Glomerular visceral epithelial cell (primary cell): ENCODE measurements at regions not wholly inside any gene's neighbourhood (a gene's known extent, or its start where the extent isn't known, plus 50 kb on each side); places are given as distances from the start of the nearest gene placed in this dataset.
A peak's percentile ranks its signal among the peaks of the same experiment; 100 is the strongest.

ENCODE experiments used
- DNase-seq: peaks from one replicate; pipeline ENCODE4 v3.0.0-alpha.2; 2016; ENCODE audit errors: extremely low spot score

DNA sequence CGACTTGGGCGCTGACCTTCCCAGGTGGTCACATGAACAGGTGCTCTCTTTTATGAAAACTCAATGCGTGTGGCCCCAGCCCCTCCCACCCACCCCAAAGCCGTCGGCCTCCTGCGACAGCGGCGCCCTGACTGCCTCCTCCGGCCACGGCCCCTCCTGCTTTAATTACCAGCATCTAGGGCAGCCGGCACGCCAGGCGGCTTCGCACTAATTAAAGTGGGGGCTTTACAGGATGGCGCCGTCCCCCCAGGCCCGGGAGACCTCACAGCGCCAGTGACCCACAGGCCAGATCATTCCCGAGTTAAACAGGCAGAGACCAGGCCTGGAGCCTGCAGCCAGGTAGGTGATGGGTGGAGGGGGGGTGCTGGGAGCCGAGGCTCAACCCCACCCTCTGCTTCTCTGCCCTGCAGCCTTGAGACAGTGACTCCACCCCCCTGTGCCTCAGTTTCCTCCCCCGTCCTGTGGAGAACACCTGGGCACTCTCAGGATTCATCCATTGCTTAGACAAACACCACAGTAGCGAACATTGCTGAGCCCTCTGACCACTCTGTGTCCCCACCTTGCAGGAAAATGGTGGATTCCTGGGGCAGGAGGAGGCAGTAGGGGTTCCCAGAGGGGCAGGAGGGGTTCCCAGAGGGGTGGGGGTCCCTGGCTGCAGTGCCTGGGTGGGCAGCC is 100.8 kb downstream of the MICALL2 start:
- DNase-seq = no peak

DNA sequence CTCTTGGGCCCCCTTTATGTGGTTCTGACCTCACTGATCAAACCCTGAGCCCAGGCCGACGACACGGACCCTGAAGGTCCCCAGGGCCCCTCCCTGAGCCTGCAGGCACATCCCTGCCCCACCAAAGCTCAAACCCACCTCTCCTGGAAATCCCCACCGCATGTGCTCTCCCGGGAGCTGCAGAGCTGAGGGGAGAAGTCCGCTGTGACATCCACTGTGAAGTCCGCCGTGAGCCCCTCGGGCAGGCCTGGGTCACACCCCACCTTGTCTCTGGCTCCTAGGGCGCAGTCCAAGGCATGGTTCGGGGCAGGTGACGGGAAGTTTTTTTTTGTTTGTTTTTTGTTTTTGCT is 100.2 kb downstream of the MICALL2 start:
- DNase-seq = no peak

DNA sequence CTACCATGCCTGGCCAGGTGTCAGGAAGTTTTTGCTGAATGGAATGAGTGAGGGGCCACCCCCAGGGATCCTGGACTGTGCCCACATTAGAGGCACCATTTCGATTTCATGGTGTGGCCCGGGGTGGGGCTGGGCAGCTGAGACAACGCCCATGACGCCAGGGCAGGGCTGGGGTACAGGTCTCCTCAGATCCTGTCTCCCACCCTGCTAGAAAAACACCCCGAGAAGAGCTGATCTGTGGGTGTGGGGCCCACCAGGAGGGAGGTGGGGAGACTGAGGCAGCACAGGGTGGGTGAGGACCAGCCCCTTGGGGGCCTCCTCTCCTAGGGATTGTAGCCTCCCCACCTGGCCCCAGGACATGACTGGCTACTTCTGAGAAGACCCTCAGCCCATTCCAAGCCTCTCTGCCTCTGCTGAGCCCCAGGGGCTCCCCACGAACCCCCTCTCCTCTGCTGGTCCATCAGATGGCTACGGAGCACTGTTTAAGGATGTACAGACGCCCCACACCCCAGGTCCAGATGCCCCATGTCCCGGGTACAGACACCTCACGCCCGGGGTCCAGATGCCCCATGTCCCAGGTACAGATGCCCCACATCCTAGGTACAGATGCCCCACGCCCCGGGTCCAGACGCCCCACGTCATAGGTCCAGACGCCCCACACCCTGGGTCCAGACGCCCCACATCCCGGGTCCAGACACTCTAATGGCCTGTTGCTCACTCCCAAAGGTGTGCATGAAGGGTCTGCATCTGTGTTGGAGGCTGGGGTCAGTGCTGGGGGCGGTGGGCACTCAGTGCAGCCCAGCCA is 99.4 kb downstream of the MICALL2 start:
- no peak for DNase-seq

DNA sequence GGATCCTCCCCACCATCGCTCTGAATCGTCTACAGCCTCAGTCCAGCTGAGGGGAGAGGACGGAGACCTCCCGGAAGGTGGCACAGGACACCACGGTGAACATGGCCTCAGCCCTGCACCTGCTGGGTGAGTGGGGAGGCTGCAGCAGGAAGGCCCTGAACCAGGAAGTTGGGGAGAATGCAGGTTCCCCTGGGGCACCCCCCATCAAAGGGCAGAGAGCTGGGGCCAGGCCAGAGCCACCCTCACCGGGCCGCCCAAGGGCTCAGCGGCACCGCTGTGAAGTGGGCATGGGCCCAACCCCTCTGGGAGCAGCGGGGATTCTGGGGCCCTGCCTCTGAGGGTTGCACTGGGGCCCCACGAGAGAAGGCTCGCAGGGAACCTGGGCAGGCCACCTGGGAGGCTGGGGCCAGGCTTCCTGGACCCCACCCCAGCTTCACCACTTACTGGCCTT is 98.7 kb downstream of the MICALL2 start:
- no peak for DNase-seq

DNA sequence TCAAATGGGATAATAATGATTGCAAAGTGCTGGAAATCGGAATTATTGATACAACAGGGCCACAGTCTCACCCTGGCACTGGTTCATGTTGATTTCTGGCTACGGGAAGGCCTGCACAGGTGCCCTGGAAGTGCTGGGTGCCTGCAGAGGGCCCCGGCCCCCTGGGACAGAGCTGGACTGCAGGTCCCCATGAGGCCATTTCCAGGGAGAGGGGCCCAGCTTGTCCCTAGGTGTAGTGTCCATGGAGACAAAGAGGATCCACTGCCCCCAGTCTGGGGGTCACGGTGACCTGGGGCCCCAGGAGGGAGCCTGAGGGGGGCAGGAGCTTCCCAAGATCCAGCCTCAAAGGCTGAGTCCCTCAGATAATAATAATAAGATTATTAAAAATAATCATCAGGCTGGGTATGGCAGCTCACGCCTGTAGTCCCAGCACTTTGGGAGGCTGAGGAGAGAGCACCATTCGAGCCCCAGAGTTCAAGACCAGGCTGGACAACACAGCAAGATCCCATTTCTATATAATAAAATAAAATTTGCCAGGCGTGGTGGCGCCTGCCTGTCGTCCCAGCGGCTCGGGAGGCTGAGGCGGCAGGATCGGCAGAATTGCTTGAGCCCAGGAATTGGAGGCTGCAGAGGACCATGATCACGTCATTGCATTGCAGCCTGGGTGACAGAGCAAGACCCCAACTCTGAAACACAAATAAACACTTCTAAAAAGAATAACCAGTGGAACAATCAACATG is 98.1 kb downstream of the MICALL2 start:
- DNase-seq = no peak

DNA sequence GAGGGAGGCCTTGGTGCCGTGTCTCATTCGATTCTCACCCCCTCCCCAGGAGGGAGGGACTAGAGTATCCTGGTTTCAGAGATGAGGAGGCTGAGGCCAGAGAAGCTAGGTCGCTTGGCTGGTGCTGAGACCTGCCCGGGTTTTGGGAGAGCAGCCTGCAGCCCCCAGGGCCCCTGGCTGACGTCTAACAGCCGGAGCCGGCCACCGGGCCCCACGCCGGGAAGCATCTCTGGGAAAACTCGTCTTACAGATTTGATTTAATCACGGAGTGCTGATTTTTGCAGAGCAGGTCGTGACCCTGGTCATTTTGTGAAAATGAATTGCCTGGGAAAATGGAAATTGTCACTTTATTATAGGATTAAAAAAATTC is 97.5 kb downstream of the MICALL2 start:
- no peak for DNase-seq

DNA sequence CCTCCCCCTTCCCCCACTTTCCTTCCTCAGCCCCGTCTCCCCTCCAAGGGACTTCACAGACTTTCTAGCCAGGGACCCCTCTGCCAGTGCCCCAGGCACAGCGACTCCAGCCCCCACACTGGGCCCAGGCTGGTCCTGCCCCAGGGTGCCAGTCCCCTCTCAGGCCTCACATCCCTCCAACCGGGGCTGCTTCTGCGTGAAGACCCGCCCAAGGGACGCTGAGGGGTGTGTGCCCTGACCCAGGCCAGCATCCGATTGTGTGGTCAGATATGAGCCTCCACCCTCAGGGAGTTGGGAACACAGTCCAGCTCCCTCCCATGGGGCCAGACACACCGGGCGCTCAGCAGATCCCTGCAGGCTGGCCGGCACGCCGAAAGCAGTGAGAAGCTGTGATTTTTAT is 97.0 kb downstream of the MICALL2 start:
- no peak for DNase-seq

DNA sequence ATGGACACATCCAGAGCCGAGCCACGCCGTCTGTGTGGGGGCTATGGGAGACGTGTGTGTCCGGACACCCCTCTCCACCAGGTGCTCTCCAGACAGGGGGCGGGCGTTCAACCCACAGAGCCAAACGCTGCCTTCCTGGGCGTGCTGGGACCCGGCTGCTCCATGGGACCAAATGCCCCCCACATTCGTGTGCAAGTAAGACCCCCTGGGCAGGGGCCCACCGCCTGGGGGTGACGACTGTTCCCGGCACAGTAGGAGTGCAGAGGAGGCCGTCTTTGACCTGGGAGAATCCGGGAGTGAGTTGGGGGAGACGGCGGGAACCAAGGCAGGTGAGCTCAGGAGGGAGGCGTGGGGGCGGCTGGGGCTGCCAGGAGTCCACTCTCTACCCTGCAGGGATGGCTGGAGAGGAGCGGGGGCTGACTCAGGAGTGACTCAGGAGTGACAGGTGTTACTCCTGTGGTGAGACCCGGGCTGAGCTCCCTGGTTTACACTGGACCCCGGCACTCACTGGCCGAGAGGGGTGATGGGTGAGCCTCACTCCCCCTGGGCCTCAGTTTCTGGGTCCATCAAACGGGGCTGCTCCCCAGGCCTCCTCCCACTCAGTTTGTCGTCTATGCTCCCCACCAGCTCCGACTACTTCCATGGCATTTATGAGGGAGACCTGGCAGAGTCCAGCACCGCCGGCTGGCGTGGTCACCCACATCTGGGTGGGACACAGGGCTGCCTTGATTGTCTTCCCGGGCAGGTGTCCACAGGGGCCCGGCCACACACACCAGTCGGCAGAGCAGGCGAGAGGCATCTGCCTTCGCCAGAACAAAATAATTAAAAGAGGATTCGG is 95.0 kb downstream of the MICALL2 start:
- DNase-seq = no peak

DNA sequence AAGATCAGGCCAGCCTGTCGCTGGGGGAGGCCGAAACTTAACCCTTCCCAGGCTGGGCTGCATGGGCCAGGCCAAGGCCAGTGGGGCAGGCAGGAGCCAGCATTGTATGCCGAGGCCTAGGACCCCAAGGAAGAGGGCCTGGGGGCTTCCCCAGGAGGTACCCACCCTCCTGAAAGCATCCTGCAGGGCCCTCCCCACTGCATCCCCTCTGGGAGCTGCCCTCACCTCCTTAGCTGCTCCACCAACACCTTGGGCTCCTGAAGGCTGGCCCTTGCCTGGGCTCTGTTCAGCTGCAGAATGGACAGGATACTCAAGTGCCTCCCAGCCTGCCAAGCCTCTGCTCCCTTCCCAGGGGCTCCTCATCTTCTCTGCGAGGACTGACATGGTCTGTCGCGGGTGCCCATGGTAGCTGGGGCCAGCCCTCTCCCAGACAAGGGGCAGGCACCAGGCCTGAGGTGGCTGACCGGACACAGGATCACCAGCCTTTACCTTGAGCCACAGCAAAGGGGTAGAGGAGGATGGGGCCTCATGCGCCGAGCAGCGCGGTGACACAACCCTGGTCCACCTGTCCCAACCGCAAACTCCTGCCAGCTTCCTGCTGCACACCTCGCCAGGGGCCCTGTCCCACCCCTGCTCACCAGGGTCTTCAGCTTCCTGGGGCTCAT is 94.2 kb downstream of the MICALL2 start:
- DNase-seq = no peak

DNA sequence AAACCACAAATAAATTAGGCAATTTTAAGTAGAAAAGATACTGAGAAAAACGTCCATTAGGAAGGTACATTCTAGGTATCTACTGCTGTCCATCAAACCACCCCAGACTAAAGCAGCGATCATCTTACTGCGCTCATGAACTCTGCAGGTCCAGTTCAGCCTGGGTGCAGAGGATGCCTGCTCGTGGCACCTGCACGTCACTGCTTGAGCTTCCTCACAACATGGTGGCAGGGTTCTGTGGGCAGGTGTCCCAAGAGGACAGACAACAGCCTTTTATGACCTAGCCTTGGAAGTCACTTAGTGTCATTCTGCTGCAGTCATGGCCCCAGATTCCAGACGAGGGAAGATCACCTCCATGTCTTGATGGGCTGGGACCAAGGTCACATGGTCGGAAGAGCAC is 93.4 kb downstream of the MICALL2 start:
- no peak for DNase-seq

DNA sequence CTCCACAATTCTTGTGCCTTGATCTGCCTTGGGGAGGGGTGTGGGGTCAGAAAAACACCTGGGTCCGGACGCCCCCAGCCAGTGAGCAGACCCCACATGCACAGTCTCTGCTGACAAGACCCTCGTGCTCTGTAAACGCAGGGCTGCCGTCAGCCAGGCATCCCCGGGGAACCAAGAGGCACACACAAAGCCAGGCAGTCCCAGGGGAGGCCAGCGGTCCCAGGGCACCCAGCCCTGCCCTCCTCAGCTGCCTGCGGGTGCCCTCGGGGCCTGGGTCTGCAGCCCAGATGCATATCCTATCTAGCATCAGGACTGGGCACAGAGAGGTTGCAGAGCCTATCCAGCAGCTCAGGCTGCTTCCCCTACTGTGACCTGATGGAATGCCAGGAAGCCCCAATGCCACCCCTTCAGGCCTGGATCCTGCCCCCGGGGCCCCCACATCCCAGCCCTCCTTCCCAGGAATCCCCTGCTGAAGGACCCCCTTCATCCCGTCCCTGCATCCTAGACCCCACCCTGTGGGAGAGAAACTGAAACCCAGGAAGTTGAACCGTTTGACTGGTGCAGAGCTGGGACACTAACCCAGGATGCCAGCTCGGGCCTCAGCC is 92.4 kb downstream of the MICALL2 start:
- no peak for DNase-seq

DNA sequence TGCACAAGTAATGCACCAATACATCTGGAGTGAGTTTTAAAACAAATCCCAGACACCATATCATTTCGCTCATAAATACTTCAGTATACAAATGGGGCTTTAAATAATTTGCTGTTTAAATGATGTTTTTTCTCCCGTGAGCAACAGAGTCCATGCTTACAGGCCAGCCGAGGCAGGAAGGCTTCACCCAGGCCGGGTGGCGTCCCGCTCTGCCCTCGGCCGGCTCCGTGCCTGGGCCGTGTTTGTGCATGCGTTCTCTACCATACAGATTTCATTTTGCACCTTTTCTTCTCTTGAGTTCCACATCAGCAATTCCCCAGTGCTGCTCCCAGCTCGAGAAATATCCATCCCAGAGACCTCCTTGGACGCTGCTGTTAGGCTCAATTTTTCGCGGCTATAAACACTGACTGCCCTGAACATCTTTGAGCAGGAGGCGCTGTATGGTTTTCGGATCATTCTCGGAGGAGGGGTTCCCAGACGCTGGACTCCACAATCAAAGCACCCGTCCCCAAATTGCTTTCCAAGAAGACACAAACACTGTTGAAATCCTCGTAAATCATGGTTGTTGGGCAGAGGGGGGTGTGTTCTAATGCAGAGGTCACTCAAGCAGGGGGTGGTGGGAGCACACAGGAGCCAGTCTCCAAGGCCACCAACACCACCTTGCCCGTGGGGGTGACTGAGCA is 91.6 kb downstream of the MICALL2 start:
- DNase-seq = no peak

DNA sequence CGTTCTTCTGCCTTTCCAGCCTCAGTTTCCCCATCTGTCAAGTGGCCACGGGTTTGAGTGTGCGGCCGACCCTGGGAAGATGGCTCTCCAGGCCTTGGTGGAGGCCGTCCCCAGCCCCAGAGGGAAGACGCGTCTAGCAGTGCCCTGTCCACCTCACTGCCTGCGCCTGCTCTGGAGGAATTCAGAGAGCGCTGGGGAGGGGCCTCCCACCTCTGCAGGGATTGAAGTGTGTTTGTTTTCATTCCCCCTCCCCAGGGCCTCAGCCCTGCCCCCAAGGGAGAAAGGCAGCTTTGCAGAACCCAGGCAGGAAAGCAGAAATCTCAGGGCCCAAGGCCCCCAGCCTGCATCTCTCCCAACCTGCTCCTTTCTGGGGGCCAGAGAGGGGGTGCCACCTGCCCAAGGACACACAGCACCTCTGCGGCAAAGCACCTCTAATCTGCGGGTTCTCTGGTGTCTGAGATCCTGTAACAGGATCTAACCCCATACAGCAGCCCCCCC is 91.0 kb downstream of the MICALL2 start:
- no peak for DNase-seq

DNA sequence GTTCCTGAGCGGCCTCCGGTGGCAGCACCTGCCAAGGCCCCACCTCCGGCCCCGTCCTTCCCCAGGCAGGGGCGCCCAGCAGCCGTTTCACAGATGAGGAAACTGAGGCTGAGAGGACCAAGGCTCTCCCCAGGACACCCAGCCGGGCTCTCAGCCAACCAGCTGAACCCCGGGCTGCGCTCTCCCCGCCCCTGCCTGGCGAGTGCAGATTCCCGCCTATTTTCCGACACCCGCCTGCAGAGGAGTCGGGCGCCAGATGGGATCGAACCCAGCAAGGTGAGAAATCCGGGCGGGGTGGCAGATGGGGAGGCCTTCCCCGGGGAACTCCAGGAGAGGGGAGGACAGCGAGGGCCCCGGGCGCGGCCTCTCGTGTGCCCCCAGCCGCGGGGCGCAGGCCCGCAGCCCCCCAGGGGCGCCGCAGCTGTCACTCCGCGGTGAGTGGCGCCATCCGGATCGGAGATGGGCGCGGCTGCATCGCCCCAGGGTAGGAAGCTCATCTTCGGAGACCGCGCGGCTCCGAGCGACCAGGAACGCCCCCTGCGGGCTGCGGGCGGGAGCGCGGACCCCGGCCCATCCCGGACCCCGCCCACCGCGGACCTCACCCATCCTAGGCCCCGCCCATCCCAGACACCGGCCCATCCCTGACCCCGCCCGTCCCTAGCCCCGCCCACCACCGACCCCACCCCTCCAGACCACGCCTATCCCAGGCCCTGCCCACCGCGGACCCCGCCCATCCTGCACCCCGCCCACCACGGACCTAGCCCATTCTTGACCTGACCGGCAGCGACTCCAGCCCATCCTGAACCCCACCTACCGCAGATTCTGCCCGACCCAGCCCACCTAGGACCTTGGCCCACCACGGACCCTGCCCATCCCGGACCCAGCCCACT is 90.3 kb downstream of the MICALL2 start:
- DNase-seq = peak; percentile 15

DNA sequence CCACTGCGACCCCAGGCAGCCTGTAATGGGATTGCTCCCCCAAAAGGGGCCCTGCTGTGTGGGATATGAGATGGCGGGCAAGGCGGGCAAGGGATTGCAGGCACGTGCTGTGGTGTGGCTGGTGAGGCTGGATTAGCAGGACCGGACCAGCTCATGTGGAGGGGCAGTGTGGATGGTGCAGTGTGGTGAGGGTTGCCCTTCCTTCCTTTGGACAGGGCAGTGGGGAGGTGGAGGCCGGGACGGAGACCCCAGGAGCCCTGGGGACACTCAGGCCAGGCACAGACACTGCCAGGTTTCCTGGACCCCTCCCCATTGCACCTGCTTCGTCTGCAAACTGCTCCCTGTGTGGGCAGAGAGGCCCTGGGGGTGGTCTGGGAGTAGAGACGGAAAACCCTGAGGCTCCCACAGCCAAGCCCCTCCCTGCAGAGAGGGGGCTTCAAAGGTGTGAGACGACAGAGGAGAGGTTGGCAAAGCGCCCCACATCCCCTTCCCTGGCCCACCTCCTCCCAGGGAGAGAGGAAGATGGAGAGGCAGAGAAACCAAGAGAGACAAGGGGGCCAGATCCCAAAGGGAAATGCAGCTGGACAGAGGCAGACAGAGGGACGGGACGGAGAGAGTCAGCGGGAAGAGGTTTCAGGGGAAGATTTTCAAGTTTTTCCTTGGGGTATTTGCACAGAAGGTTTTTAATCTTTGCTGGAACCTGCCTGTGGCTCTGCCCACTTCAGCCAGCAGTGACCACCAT is 89.2 kb downstream of the MICALL2 start:
- no peak for DNase-seq

DNA sequence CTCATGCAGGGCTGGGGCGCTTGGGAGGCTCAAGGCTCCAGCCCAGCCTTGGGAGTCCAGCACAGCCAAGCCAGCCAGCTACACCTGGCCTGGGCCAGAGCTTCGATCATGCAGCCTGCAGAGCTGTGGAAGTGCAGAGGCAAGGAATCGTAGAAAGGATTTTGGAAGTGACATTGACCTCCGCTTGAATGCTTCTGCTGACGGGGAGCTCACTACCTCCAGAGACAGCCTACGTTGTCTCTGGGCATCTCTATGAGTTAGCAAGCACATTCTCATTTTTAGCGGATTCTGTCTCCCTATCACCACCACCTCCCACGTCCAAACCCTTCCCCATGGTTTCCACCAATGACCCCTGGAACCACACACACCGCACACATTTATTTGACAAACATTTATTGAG is 88.5 kb downstream of the MICALL2 start:
- no peak for DNase-seq

DNA sequence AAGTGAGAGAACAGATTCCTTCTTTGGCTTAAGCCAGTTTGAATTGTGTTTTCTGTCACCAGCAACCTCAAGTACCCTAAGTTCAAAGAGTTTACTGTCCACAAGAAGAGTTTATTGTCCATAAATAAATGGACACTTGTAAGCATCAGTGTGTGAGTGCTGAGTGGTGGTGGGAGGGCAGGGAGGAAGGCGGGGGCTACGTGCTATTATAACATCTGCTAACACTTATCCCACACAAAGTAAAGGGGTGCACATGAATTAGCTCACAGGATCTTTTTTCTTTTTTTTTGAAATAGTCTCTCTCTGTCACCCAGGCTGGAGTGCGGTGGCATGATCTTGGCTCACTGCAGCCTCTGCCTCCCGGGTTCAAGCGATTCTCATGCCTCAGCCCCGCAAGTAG is 87.2 kb downstream of the MICALL2 start:
- no peak for DNase-seq

DNA sequence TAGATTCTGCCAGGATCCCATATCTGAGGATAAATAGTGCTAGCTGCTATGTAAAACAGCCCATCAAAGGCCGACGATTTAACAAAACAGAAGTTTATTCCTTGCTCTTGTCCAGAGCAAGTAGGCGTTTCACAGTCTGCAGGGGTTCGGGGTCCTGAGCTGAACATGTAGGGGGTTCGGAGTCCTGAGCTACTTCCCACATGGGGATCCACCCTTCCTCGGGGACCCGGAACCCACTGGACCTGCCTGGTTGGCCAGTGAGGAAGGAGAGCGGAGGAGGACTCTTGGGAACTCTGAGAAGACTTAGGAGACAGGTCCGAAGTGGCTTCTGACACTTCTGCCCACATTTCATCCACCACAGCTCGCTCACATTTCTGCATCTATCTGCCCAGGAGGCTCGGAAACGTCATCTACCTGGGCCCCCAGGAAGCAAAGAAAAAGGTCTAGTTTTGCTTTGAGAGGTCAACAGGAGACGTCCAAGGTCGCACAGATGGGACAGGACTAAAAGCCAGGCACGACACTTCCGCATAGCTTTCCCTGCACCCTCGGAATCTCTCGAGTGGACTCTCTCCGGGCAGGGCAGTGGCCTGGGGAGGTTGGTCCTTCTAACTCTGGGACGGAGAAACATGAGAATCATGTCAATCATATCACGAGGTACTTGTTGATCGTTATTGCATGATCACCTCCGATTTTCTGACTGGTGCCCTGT is 86.4 kb downstream of the MICALL2 start:
- DNase-seq = no peak
